ENCODE measurements at regions not wholly inside any gene's neighbourhood (a gene's known extent, or its start where the extent isn't known, plus 50 kb on each side); places are given as distances from the start of the nearest gene placed in this dataset.

- TF ChIP-seq, protein P1, sequence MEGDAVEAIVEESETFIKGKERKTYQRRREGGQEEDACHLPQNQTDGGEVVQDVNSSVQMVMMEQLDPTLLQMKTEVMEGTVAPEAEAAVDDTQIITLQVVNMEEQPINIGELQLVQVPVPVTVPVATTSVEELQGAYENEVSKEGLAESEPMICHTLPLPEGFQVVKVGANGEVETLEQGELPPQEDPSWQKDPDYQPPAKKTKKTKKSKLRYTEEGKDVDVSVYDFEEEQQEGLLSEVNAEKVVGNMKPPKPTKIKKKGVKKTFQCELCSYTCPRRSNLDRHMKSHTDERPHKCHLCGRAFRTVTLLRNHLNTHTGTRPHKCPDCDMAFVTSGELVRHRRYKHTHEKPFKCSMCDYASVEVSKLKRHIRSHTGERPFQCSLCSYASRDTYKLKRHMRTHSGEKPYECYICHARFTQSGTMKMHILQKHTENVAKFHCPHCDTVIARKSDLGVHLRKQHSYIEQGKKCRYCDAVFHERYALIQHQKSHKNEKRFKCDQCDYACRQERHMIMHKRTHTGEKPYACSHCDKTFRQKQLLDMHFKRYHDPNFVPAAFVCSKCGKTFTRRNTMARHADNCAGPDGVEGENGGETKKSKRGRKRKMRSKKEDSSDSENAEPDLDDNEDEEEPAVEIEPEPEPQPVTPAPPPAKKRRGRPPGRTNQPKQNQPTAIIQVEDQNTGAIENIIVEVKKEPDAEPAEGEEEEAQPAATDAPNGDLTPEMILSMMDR (IDR thresholded peaks at IDR 0.05; ENCODE audit: low read depth, low read length, missing input control) = no peak
- TF ChIP-seq ATF3 (IDR thresholded peaks at IDR 0.05) = no peak
- no peak for TF ChIP-seq EGR1 (IDR thresholded peaks at IDR 0.05; ENCODE audit: low read depth in 2 of 2)
- TF ChIP-seq ZBTB33 (IDR thresholded peaks at IDR 0.05) = no peak
- TF ChIP-seq REST (IDR thresholded peaks at IDR 0.05) = no peak
- TF ChIP-seq, protein P2, sequence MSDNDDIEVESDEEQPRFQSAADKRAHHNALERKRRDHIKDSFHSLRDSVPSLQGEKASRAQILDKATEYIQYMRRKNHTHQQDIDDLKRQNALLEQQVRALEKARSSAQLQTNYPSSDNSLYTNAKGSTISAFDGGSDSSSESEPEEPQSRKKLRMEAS (IDR thresholded peaks at IDR 0.05) = no peak
- no peak for TF ChIP-seq FOXA2 (IDR thresholded peaks at IDR 0.05)
- no peak for TF ChIP-seq NR2F2 (IDR thresholded peaks at IDR 0.05)
- no peak for TF ChIP-seq SP1 (IDR thresholded peaks at IDR 0.05)
- no peak for TF ChIP-seq HNF4G (IDR thresholded peaks at IDR 0.05)
- no peak for TF ChIP-seq YY1 (IDR thresholded peaks at IDR 0.05)
- no peak for TF ChIP-seq GABPA (IDR thresholded peaks at IDR 0.05 in 1 of 2, conservative IDR thresholded peaks at IDR 0.05 in 1 of 2)
- TF ChIP-seq FOXA1 (IDR thresholded peaks at IDR 0.05) = no peak
- no peak for TF ChIP-seq HNF4A (conservative IDR thresholded peaks at IDR 0.05)
- no peak for TF ChIP-seq RAD21 (IDR thresholded peaks at IDR 0.05)
- no peak for TF ChIP-seq TAF1 (conservative IDR thresholded peaks at IDR 0.05)
- H3K36me3 ChIP-seq (ENCODE audit: control insufficient read depth in 4 of 4, insufficient read depth in 3 of 4, low read depth in 1 of 4, low read length in 3 of 4) = no peaks in the 10 kb centered on the region
- H3K27ac ChIP-seq (ENCODE audit: low read depth in 1 of 2, low read length in 2 of 2) = no peak overlapping the region
- WGBS = 51% methylated on average over 5 of the region's 5 CpGs
- no peaks in the 10 kb centered on the region for H3K9me3 ChIP-seq (ENCODE audit: control insufficient read depth in 4 of 4, low read length in 3 of 4)
- H3K4me1 ChIP-seq (ENCODE audit: control insufficient read depth in 4 of 4, insufficient read depth in 4 of 4, low read length in 3 of 4) = peaks cover 0 to 4% (median 0%) of the 10 kb centered on the region in 4 donors
- H3K9ac ChIP-seq (ENCODE audit: low read depth in 1 of 2, low read length in 2 of 2) = no peak overlapping the region
- H3K27me3 ChIP-seq (ENCODE audit: control insufficient read depth in 4 of 4, insufficient read depth in 4 of 4, low read length in 3 of 4) = peaks cover 0 to 32% (median 6%) of the 10 kb centered on the region in 4 donors
- no peak for DNase-seq (ENCODE audit: low spot score)
- no peak overlapping the region for H3K4me3 ChIP-seq (ENCODE audit: low read depth in 1 of 3, low read length in 3 of 3)
Measured at GRCh38 chr3:127132876-127133275, 60.1 kb upstream of the PRR23E start.

DNA sequence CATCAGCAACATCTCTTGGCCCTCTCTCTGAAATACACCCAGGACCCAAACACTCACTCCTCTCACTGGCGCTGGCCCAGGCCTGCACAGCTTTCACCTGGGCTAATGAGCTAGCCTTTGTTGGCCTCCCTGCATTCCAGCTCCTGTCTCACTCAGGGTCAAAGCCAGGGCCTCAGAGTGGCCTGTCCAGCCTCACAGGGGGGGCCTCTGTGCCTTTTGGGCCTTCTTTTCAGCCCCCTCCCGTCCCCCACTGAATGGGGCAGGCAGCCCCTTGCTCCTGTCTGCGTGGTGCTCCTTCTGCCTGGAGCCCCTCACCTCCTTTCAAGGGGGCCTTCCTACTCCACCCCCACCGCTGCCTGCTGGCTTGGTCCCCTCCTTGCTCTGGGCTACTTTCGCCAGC lies 59.0 kb upstream of the PRR23E start:
- no peaks in the 10 kb centered on the region for H3K36me3 ChIP-seq (ENCODE audit: control insufficient read depth in 4 of 4, insufficient read depth in 3 of 4, low read depth in 1 of 4, low read length in 3 of 4)
- 87% methylated on average over 5 of the region's 5 CpGs for WGBS
- peaks cover 0 to 32% (median 6%) of the 10 kb centered on the region in 4 donors for H3K27me3 ChIP-seq (ENCODE audit: control insufficient read depth in 4 of 4, insufficient read depth in 4 of 4, low read length in 3 of 4)

More for the DNA sequence above, 59.0 kb upstream of the PRR23E start:
- H3K27ac ChIP-seq (ENCODE audit: low read depth in 1 of 2, low read length in 2 of 2) = no peak overlapping the region
- TF ChIP-seq HNF4A (conservative IDR thresholded peaks at IDR 0.05) = no peak
- no peaks in the 10 kb centered on the region for H3K9me3 ChIP-seq (ENCODE audit: control insufficient read depth in 4 of 4, low read length in 3 of 4)
- H3K9ac ChIP-seq (ENCODE audit: low read depth in 1 of 2, low read length in 2 of 2) = no peak overlapping the region
- H3K4me1 ChIP-seq (ENCODE audit: control insufficient read depth in 4 of 4, insufficient read depth in 4 of 4, low read length in 3 of 4) = peaks cover 0 to 4% (median 0%) of the 10 kb centered on the region in 4 donors
- DNase-seq (ENCODE audit: low spot score) = no peak
- no peak overlapping the region for H3K4me3 ChIP-seq (ENCODE audit: low read depth in 1 of 3, low read length in 3 of 3)
